Stimulated activated CD4-positive, alpha-beta T cell treated with anti-CD3 and anti-CD28 coated beads, Interleukin-1b, Interleukin-23, amount 100 ng/mL, for 24 hours (primary cell): ENCODE measurements at regions not wholly inside any gene's neighbourhood (a gene's known extent, or its start where the extent isn't known, plus 50 kb on each side); places are given as distances from the start of the nearest gene placed in this dataset.

Experiments
- DNase-seq, 4 experiments: peaks; one replicate each; pipeline ENCODE4 v3.0.0-alpha.2; 2020; ENCODE audit warnings: low read depth in 4 of 4, low spot score in 1 of 4

DNA sequence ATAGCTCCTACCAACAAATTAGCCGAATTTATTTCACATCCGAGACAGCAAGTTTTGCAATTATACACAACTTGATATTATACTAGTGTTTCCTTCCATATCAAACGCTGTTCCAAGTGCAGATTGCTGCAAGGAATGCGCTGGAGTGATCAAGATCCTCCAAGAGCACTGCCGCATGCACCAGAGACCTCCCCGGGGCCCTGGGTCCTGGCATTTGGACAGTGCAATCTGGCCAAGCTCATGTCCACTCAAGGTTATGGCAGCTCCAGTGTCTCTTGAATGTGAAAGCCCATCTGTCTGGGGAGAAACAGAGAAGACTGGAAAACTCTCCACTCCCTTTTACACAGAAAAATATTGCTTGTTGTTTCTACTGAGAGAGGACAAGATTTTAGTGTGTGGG lies 111.9 kb downstream of the HSPH1 start:
- no peak for DNase-seq

DNA sequence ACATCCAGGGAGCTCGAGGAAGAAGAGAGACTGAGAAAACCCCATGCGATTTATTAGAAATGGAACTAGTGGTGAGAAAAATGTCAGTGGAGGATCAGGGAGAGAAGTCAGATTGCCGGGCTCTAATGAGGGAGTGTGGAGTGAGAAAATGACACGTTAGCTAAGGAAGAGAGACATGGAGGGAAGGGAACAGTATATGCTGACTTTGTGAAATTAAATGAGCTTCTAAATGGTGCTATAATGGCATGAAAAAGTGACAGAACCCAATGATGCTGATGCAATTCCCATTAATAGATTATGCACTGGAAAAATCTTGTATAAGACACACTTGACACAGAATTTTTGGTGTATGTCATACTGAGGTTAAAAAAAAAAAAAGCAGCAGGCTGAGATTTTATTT lies 112.6 kb downstream of the HSPH1 start:
- no peak for DNase-seq

DNA sequence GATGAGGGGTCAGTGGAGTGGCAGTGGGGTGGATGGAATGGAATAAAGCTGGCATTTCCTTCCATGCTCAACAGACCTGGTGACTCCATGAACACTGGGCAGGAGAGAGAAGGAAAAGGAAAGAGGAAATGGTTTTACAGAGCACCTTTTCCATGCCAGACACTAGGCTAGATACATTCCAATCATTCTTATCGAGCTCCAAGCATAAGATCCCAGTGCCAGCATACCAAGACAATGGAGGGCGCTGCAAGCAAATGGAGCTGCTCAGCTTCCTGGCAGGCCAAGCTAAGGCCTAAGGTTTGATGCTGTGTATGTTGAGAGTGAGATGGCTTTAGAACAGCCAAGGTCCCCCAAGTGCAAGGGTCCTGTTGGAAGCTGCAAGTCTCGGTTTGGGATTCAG lies 113.2 kb downstream of the HSPH1 start:
- no peak for DNase-seq

GRCh38 chr13:31046711-31047279 lies 114.3 kb downstream of the TEX26 start:
- DNase-seq, result no peak

DNA sequence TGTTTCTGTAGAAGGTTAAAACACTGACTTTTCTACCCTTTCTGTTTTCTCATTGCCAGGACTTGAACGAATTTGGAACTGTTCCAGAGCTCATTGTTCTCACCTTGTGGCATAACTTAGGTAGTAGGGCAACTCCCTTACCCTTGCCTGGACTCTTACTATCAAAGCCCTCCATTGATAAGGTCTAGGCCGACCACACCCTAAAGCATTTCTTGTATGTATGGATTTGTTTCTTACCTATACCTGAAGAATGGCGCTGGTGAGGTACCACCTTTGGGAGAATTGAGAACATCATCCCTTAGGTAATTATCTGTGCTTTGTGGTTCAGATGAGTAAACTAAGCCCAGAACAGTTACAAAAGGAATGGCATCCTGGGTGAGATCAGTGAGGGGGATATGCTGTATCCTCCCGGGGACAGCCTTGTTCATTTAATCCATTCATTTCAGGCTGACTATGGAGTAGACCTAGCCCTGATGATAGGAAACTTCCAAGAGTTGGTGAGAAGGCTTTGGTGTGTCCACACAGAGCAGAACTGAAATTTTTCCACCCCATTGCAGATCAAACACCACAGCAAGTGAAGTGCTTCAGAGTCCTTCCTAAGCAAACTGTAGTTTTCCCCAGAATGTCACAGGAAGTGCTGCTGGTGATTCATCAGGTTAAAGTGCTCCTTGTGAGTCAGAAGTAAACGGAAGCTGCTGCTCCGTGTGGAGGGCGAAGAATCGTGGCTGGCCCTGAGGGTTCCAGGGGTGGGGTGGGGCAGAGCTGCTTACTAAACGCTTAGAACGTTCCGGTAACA lies 113.0 kb downstream of the TEX26 start:
- peak; percentile 41 to 70 (median 50) for DNase-seq

GRCh38 chr13:31044364-31045285 lies 112.2 kb downstream of the TEX26 start:
- DNase-seq, result peak; percentile 52 to 76 (median 72)

DNA sequence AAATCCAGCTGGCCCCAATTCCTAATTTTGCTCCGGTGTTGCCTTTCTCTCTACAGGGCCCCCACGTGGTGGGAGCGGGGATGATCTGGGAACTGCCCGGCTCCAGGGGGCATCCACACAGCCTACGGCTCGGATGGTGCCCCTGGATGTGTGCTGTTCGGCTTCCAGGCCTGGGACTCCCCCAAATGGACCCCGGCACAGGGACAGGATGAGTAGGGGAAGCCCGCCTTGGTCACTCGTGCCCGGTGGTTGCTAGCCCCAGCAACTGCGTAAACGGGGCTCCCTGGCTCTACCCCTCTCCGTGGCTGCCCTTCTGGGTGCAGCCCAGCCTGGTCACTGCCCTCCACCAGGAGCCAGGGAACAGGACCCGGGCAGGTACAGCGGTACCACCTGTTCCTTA lies 111.5 kb downstream of the TEX26 start:
- DNase-seq, result no peak

- DNase-seq, result no peak
These were observed 110.2 kb downstream of the TEX26 start for GRCh38 chr13:31042481-31043165.

GRCh38 chr13:31042049-31042448 lies 109.6 kb downstream of the TEX26 start:
- DNase-seq, result no peak

- DNase-seq, result peak in 1 of 4 experiments; percentile 25
These were observed 106.5 kb downstream of the TEX26 start for GRCh38 chr13:31038834-31039552.

DNA sequence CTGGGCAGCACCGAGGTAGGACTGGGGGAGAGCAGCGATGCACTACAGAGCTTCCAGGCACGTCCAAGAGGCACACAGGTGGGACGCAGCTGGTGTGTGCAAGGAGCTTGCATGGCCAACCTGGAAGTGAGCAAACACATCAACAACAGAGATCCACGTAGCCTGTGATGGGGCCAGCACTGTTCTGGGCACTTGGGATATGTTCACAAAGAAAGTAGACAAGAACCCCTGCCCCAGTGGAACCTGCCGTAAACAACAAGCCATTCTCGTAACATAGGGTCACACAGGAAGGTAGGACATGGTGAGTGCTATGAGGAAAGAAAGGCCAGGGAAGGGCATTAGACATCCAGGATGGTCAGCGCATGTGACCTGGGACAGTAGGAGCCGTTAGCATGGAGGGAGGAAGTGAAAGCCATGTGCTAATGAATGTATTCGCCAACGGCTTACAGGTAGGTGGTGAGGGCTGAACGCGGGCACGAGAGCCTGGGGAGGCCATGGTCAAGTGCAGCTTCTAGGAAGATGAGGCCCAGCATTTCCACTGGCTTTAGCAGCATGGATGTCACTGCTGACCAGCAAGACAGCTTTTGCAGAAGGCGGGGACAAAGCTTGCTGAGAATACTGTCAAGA lies 105.5 kb downstream of the TEX26 start:
- DNase-seq, result no peak

DNA sequence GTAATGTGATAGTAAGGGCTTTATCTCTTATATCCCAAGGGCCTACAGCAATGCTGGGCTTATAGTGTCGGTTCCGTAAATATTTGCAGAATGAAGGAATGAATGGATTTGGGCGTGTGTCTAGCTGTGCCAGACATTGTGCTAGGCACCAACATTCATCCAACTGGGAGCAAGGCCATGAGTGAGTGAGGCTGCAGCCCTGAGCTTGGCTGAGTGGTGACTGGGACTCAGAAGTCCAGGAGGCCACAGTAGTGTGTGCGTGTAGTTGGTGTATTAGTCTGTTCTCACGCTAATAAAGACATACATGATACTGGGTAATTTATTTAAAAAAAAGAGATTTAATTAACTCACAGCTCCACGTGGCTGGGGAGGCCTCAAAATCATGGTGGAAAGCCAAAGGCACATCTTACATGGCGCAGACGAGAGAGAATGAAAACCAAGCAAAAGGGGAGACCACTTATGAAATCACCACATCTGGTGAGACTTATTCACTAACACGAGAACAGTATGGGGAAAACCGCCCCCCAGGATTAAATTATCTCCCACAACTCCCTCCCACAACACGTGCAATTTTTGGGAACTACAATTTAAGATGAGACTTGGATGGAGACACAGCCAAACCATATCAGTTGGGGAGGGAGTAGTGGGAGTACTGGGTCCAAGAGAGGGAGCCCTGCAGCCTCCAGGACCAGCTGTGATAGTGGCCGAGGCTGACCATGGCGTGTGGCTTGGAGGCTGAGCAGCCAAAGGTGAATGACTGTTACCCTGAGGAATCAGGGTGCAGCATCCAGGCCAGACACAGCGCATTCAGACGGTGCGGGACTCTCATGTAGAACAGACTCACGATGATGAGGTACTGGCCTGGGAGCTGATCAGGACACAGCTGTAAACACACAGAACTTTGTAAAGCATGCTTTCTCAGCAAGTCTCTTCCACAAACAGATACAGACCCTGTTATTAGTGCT lies 104.6 kb downstream of the TEX26 start:
- DNase-seq, result no peak

GRCh38 chr13:31035185-31035965 lies 102.9 kb downstream of the TEX26 start:
- DNase-seq, result no peak

DNA sequence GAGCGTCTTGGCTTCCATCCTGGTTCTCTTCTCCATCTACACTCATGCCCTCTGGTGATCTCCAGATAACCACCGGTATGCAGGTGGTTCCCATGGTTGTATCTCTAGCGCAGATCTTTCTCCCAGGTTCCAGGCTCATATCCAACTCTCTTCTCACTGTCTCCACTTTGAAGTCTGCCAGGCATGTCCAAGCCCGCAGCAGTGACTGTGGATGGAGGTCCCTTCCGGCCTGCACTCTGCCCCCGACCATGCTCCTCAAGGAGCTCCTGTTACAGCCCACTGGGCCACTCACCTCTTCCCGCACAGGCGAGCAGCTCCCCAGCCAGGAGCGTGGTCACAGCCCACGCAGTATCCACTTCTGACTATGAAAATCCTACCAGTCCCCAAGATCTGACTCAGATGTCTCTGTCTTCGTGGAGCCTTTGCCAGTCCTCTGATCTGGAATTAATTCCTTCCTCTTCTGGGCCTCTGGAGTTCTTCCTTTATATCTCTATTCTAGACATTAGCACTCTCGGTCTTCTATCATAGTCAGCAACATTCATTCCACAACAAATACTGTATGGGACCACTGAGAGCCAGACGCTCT lies 100.2 kb downstream of the TEX26 start:
- no peak for DNase-seq

- DNase-seq, result no peak
These were observed 99.0 kb downstream of the TEX26 start for GRCh38 chr13:31031482-31031881.

DNA sequence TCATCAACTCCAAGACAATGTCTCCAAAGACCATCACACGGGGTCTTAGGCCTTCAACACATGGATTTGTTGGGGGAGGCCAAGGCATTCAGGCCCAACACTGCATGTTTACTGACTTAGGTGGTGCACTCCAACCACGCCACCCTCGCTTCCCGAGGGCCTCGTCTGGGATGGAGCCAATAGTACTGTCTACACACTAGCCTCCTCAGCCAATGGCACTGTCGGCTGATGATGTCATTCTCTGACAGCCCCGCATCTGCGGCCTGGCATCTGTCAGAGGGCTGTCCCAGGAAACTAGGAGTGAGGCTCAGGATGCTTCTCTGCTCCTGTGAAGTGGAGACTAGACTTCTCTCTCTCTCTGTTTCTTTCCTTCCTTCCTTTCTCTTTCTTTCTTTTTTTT lies 96.6 kb downstream of the TEX26 start:
- no peak for DNase-seq

DNA sequence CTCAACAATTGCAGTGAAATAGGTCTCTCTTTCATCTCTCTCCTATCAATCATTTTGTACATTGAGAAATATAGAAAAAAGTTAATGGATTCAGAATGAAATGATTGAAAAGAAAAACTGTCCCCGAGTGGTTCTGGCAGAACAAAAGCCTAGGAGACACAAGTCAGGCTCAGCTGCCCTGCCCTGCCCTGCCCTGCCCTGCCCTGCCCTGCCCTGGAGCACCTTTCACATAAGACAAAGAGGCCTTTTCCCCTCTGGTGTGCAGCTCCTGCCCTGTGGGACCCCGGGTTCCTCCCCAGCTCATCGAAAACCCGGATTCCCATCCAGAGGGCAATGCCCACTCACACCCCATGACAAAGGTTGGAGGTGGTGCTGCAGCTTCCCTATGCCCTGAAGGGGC lies 94.7 kb downstream of the TEX26 start:
- DNase-seq, result no peak
